ENCODE measurements at regions not wholly inside any gene's neighbourhood (a gene's known extent, or its start where the extent isn't known, plus 50 kb on each side); places are given as distances from the start of the nearest gene placed in this dataset.
"Not testable (repeated sequence)": the region's sequence is repeated elsewhere in the genome, so short reads cannot be mapped to it uniquely, and the experiment has no call there.

- Mint-ChIP-seq H3K36me3 (ENCODE audit: insufficient read depth, unreplicated experiment) (no peaks in the 10 kb centered on the region), H3K27ac (ENCODE audit: unreplicated experiment) (no peak overlapping the region), H3K4me3 (ENCODE audit: unreplicated experiment) (no peak overlapping the region), H3K4me1 (ENCODE audit: low read depth, unreplicated experiment) (no peaks in the 10 kb centered on the region), H3K9me3 (ENCODE audit: unreplicated experiment) (peaks cover 6% of the 10 kb centered on the region), H3K27me3 (ENCODE audit: insufficient read depth, unreplicated experiment) (no peaks in the 10 kb centered on the region)
- Histone ChIP-seq H3K4me1 (no peaks in the 10 kb centered on the region), H3K36me3 (ENCODE audit: control insufficient read depth, insufficient read depth, low read length) (no peaks in the 10 kb centered on the region), H3K9me3 (no peaks in the 10 kb centered on the region), H3K4me3 (ENCODE audit: low read depth, low read length) (no peak overlapping the region), H3K27me3 (replicated peaks; ENCODE audit: control insufficient read depth, insufficient read depth, low read length) (no peaks in the 10 kb centered on the region)
- intact Hi-C loops (cut with micrococcal nuclease; ENCODE audit: unreplicated experiment) = no loop called here
- no peak for TF ChIP-seq CTCF (IDR thresholded peaks at IDR 0.05; ENCODE audit: insufficient read depth in 1 of 2, low read depth in 1 of 2, low read length in 1 of 2, severe bottlenecking in 1 of 2, unreplicated experiment in 1 of 2)
- POLR2A ChIA-PET = no interaction called here
- CTCF ChIA-PET = no interaction called here
- no TSS peak for BruUV-seq (replicated peaks)
- no peak for DNase-seq
These were observed 393.1 kb upstream of the CDIN1 start for GRCh38 chr15:36186376-36186775.

- Histone ChIP-seq H3K4me3 (ENCODE audit: low read depth, low read length) (no peak overlapping the region), H3K36me3 (ENCODE audit: control insufficient read depth, insufficient read depth, low read length) (no peaks in the 10 kb centered on the region), H3K4me1 (no peaks in the 10 kb centered on the region), H3K9me3 (no peaks in the 10 kb centered on the region), H3K27me3 (replicated peaks; ENCODE audit: control insufficient read depth, insufficient read depth, low read length) (no peaks in the 10 kb centered on the region)
- Mint-ChIP-seq H3K36me3 (ENCODE audit: insufficient read depth, unreplicated experiment) (no peaks in the 10 kb centered on the region), H3K27me3 (ENCODE audit: insufficient read depth, unreplicated experiment) (no peaks in the 10 kb centered on the region), H3K9me3 (ENCODE audit: unreplicated experiment) (peaks cover 7% of the 10 kb centered on the region), H3K4me3 (ENCODE audit: unreplicated experiment) (no peak overlapping the region), H3K27ac (ENCODE audit: unreplicated experiment) (no peak overlapping the region), H3K4me1 (ENCODE audit: low read depth, unreplicated experiment) (no peaks in the 10 kb centered on the region)
- ChIA-PET CTCF (no interaction called here), POLR2A (no interaction called here)
- intact Hi-C loops (cut with micrococcal nuclease; ENCODE audit: unreplicated experiment) = no loop called here
- no peak for DNase-seq
- TF ChIP-seq CTCF (IDR thresholded peaks at IDR 0.05; ENCODE audit: insufficient read depth in 1 of 2, low read depth in 1 of 2, low read length in 1 of 2, severe bottlenecking in 1 of 2, unreplicated experiment in 1 of 2) = no peak
- BruUV-seq (replicated peaks) = no TSS peak
These were observed 388.0 kb upstream of the CDIN1 start for GRCh38 chr15:36191459-36191858.

GRCh38 chr15:36195361-36196007, 383.9 kb upstream of the CDIN1 start:
- H3K4me1 Mint-ChIP-seq (ENCODE audit: low read depth, unreplicated experiment); H3K27ac Mint-ChIP-seq (ENCODE audit: unreplicated experiment); CTCF ChIA-PET; intact Hi-C loops (cut with micrococcal nuclease; ENCODE audit: unreplicated experiment); H3K27me3 Mint-ChIP-seq (ENCODE audit: insufficient read depth, unreplicated experiment); H3K27me3 ChIP-seq (replicated peaks; ENCODE audit: control insufficient read depth, insufficient read depth, low read length); H3K36me3 ChIP-seq (ENCODE audit: control insufficient read depth, insufficient read depth, low read length); BruUV-seq (replicated peaks); H3K4me3 ChIP-seq (ENCODE audit: low read depth, low read length); H3K9me3 ChIP-seq; H3K4me1 ChIP-seq; POLR2A ChIA-PET; DNase-seq; H3K4me3 Mint-ChIP-seq (ENCODE audit: unreplicated experiment); H3K9me3 Mint-ChIP-seq (ENCODE audit: unreplicated experiment); H3K36me3 Mint-ChIP-seq (ENCODE audit: insufficient read depth, unreplicated experiment): not testable (repeated sequence)

Data from Caco-2 (cell line).